Suprapubic skin (tissue), 4 donors: ENCODE measurements at regions not wholly inside any gene's neighbourhood (a gene's known extent, or its start where the extent isn't known, plus 50 kb on each side); places are given as distances from the start of the nearest gene placed in this dataset.

Source experiments
- EP300 ChIP-seq: sonication (generic); formaldehyde crosslinking; IDR thresholded peaks from one replicate; pipeline ENCODE4 v1.6.1; 2017; ENCODE audit warnings: antibody characterized with exemption
- POLR2A ChIP-seq, 2 donors: fragments of 450-650 bp; IDR thresholded peaks; one replicate each; pipeline ENCODE4 v1.6.1; 2017; ENCODE audit warnings: antibody characterized with exemption in 2 of 2, mild to moderate bottlenecking in 2 of 2, moderate library complexity in 2 of 2
- POLR2AphosphoS5 ChIP-seq, 3 donors: sonication (generic); formaldehyde crosslinking; IDR thresholded peaks; one replicate each; pipeline ENCODE4 v1.6.1; 2017; ENCODE audit warnings: antibody characterized with exemption in 3 of 3
- TF ChIP-seq, protein P1 (sequence below), 2 donors: fragments of 200-600 bp in 1 of 2; fragments of 450-650 bp in 1 of 2; sonication (generic) in 1 of 2; IDR thresholded peaks; one replicate each; pipeline ENCODE4 v1.5.1; 2016 to 2019; ENCODE audit warnings: antibody characterized with exemption in 2 of 2, mild to moderate bottlenecking in 1 of 2, moderate library complexity in 1 of 2

DNA sequence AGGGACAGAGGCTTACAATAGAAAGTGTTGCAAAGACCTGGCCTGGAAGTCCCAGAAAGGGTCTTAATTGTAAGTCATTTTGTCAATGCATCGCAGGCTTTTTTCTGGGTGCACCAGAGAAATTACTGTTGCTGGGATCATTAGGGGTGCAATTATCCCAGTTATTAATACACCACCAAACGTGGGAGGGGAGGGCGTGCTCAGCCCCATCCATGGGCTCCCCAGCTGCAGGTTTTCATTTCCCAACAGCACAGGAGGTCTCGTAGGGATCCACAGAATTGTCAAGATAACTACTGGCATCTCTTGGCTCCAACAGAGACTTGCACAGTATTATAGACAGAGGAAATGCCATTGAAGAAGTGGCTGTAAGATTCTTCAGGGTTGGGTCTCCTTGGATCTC is 69.6 kb upstream of the FZD7 start:
- TF ChIP-seq, protein P1, sequence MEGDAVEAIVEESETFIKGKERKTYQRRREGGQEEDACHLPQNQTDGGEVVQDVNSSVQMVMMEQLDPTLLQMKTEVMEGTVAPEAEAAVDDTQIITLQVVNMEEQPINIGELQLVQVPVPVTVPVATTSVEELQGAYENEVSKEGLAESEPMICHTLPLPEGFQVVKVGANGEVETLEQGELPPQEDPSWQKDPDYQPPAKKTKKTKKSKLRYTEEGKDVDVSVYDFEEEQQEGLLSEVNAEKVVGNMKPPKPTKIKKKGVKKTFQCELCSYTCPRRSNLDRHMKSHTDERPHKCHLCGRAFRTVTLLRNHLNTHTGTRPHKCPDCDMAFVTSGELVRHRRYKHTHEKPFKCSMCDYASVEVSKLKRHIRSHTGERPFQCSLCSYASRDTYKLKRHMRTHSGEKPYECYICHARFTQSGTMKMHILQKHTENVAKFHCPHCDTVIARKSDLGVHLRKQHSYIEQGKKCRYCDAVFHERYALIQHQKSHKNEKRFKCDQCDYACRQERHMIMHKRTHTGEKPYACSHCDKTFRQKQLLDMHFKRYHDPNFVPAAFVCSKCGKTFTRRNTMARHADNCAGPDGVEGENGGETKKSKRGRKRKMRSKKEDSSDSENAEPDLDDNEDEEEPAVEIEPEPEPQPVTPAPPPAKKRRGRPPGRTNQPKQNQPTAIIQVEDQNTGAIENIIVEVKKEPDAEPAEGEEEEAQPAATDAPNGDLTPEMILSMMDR (IDR thresholded peaks at IDR 0.05) = no peak
- TF ChIP-seq POLR2A (IDR thresholded peaks at IDR 0.05) (no peak), POLR2AphosphoS5 (IDR thresholded peaks at IDR 0.05) (no peak), EP300 (no peak)
